Epithelial cell of esophagus (primary cell): ENCODE measurements at regions not wholly inside any gene's neighbourhood (a gene's known extent, or its start where the extent isn't known, plus 50 kb on each side); places are given as distances from the start of the nearest gene placed in this dataset.
"Not testable (repeated sequence)": the region's sequence is repeated elsewhere in the genome, so short reads cannot be mapped to it uniquely, and the experiment has no call there.

Source experiments
- DNase-seq: peaks from one replicate; pipeline ENCODE4 v3.0.0; 2010; ENCODE audit warnings: low read depth
- H3K4me3 ChIP-seq: 2 replicates; pipeline ENCODE4 v1.5.1; 2011; ENCODE audit warnings: mild to moderate bottlenecking, low read length, control low read depth
- TF ChIP-seq, protein P1 (sequence below): IDR thresholded peaks from 2 replicates; pipeline ENCODE4 v1.5.1; 2011; ENCODE audit warnings: low read depth, mild to moderate bottlenecking, low read length, control low read depth, inconsistent platforms; ENCODE audit not compliant: insufficient read depth; ENCODE audit errors: missing control alignments

DNA sequence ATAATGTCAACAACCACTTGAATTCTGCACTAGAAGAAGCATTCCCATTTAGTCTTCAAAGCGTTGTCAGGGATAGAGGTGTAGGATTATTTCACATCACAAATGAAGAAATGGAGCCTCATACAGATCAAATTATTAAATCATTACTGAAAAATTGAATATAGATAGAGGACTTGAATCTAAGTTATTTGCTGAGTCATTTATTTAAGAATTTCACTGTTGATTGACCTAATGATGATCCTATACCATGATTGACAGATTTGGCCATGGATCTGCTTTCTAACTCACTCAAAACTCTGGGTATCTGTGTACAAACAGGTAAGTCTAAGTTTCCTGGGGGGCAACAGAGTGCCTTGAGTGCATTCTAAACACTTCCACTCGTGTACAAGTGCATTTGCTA is 215.9 kb downstream of the BTBD3 start:
- no peak for DNase-seq
- TF ChIP-seq, protein P1, sequence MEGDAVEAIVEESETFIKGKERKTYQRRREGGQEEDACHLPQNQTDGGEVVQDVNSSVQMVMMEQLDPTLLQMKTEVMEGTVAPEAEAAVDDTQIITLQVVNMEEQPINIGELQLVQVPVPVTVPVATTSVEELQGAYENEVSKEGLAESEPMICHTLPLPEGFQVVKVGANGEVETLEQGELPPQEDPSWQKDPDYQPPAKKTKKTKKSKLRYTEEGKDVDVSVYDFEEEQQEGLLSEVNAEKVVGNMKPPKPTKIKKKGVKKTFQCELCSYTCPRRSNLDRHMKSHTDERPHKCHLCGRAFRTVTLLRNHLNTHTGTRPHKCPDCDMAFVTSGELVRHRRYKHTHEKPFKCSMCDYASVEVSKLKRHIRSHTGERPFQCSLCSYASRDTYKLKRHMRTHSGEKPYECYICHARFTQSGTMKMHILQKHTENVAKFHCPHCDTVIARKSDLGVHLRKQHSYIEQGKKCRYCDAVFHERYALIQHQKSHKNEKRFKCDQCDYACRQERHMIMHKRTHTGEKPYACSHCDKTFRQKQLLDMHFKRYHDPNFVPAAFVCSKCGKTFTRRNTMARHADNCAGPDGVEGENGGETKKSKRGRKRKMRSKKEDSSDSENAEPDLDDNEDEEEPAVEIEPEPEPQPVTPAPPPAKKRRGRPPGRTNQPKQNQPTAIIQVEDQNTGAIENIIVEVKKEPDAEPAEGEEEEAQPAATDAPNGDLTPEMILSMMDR: no peak

GRCh38 chr20:12145951-12146350 is 228.3 kb downstream of the BTBD3 start:
- not testable (repeated sequence) for DNase-seq, H3K4me3 ChIP-seq

More for the DNA sequence above, 215.9 kb downstream of the BTBD3 start:
- H3K4me3 ChIP-seq: no peak overlapping the region

- no peak overlapping the region for H3K4me3 ChIP-seq
- peak; percentile 69 for DNase-seq
- TF ChIP-seq, protein P1: no peak
Observed at GRCh38 chr20:12152996-12153395, 235.3 kb downstream of the BTBD3 start.

- H3K4me3 ChIP-seq: no peak overlapping the region
- TF ChIP-seq, protein P1: no peak
- DNase-seq: no peak
Observed at GRCh38 chr20:12153628-12154027, 235.9 kb downstream of the BTBD3 start.

- DNase-seq: no peak
- TF ChIP-seq, protein P1: no peak
- no peak overlapping the region for H3K4me3 ChIP-seq
Observed at GRCh38 chr20:12156252-12156651, 238.6 kb downstream of the BTBD3 start.

- TF ChIP-seq, protein P1: no peak
- no peak overlapping the region for H3K4me3 ChIP-seq
- no peak for DNase-seq
Observed at GRCh38 chr20:12159261-12159660, 241.6 kb downstream of the BTBD3 start.

GRCh38 chr20:12161734-12162133 is 244.0 kb downstream of the BTBD3 start:
- TF ChIP-seq, protein P1: no peak
- no peak for DNase-seq

More at GRCh38 chr20:12161734-12162133, 244.0 kb downstream of the BTBD3 start:
- H3K4me3 ChIP-seq: no peak overlapping the region
